Ishikawa (cell line): ENCODE measurements at regions not wholly inside any gene's neighbourhood (a gene's known extent, or its start where the extent isn't known, plus 50 kb on each side); places are given as distances from the start of the nearest gene placed in this dataset.

ENCODE experiments used
- CREB1 ChIP-seq: IDR thresholded peaks from 2 replicates; pipeline ENCODE4 v1.6.1; 2012; ENCODE audit warnings: low read depth
- EP300 ChIP-seq: IDR thresholded peaks from 2 replicates; pipeline ENCODE4 v1.6.1; 2012; ENCODE audit warnings: borderline replicate concordance
- MAX ChIP-seq: IDR thresholded peaks from 2 replicates; pipeline ENCODE4 v1.6.1; 2012
- NFIC ChIP-seq: IDR thresholded peaks from 2 replicates; pipeline ENCODE4 v1.6.1; 2012
- TAF1 ChIP-seq: IDR thresholded peaks from 2 replicates; pipeline ENCODE4 v1.6.1; 2012; ENCODE audit warnings: low read depth, mild to moderate bottlenecking
- TEAD4 ChIP-seq: IDR thresholded peaks from 2 replicates; pipeline ENCODE4 v1.6.1; 2012
- USF1 ChIP-seq: IDR thresholded peaks from 2 replicates; pipeline ENCODE4 v1.6.1; 2012
- YY1 ChIP-seq: IDR thresholded peaks from 2 replicates; pipeline ENCODE4 v1.6.1; 2012; ENCODE audit warnings: low read depth

- no peak for TF ChIP-seq MAX
- no peak for TF ChIP-seq TAF1
- TF ChIP-seq EP300, result no peak
- TF ChIP-seq NFIC, result no peak
- TF ChIP-seq CREB1, result no peak
- TF ChIP-seq YY1, result no peak
- no peak for TF ChIP-seq USF1
- no peak for TF ChIP-seq TEAD4
Observed at GRCh38 chr1:54477153-54477561, 70.9 kb upstream of the ACOT11 start.
